GM23338 (cell line): ENCODE measurements at regions not wholly inside any gene's neighbourhood (a gene's known extent, or its start where the extent isn't known, plus 50 kb on each side); places are given as distances from the start of the nearest gene placed in this dataset.

Source experiments
- ATAC-seq: fragments of 200-7000 bp; cut with Tn5 transposase; 3 replicates; pipeline ENCODE4 v1.9.1; 2020
- DNase-seq: peaks from one replicate; pipeline ENCODE4 v3.0.0-alpha.2; 2015; ENCODE audit warnings: low spot score
- H2AFZ ChIP-seq: fragments of 200-600 bp; sonication (generic); 2 replicates; pipeline ENCODE4 v1.8.0; 2016; ENCODE audit warnings: antibody characterized with exemption, mild to moderate bottlenecking, moderate library complexity
- H3F3A ChIP-seq: fragments of 200-600 bp; sonication (generic); replicated peaks from 2 replicates; pipeline ENCODE4 v1.8.0; 2017; ENCODE audit warnings: antibody characterized with exemption, mixed run types, low read depth
- H3K27ac ChIP-seq: fragments of 200-600 bp; sonication (generic); 2 replicates; pipeline ENCODE4 v1.6.1; 2016; ENCODE audit warnings: low read depth
- H3K27me3 ChIP-seq: fragments of 200-600 bp; sonication (generic); 2 replicates; pipeline ENCODE4 v1.8.0; 2016; ENCODE audit warnings: mild to moderate bottlenecking, mixed run types, moderate library complexity; ENCODE audit not compliant: insufficient read depth
- H3K36me3 ChIP-seq: fragments of 200-600 bp; sonication (generic); 2 replicates; pipeline ENCODE4 v1.8.0; 2016; ENCODE audit warnings: mild to moderate bottlenecking; ENCODE audit not compliant: insufficient read depth
- H3K4me1 ChIP-seq: fragments of 200-600 bp; sonication (generic); 2 replicates; pipeline ENCODE4 v1.8.0; 2016; ENCODE audit warnings: mild to moderate bottlenecking, moderate library complexity; ENCODE audit not compliant: insufficient read depth
- H3K4me2 ChIP-seq: fragments of 200-600 bp; sonication (generic); 2 replicates; pipeline ENCODE4 v1.7.1; 2017; ENCODE audit warnings: mixed run types
- H3K4me3 ChIP-seq: fragments of 200-600 bp; sonication (generic); 2 replicates; pipeline ENCODE4 v1.6.1; 2016; ENCODE audit warnings: mixed run types
- H3K79me2 ChIP-seq: fragments of 200-600 bp; sonication (generic); replicated peaks from 2 replicates; pipeline ENCODE4 v1.8.0; 2017; ENCODE audit warnings: mild to moderate bottlenecking; ENCODE audit not compliant: insufficient read depth
- H3K9me2 ChIP-seq: fragments of 200-600 bp; sonication (generic); 2 replicates; pipeline ENCODE4 v1.8.0; 2017; ENCODE audit not compliant: insufficient read depth
- H4K20me1 ChIP-seq: fragments of 200-600 bp; sonication (generic); replicated peaks from 2 replicates; pipeline ENCODE4 v1.8.0; 2017; ENCODE audit warnings: mild to moderate bottlenecking; ENCODE audit not compliant: insufficient read depth
- H3K27ac Mint-ChIP-seq: 2 replicates; pipeline ENCODE4 v1.8.0; 2020; ENCODE audit warnings: inconsistent platforms, mild to moderate bottlenecking, moderate library complexity, mixed read lengths
- H3K27me3 Mint-ChIP-seq: 3 replicates; pipeline ENCODE4 v1.8.0; 2022; ENCODE audit warnings: low read depth, mild to moderate bottlenecking, moderate library complexity, mixed read lengths, inconsistent platforms; ENCODE audit not compliant: insufficient read depth, poor library complexity
- H3K36me3 Mint-ChIP-seq: 3 replicates; pipeline ENCODE4 v1.8.0; 2021; ENCODE audit warnings: low read depth, mild to moderate bottlenecking, inconsistent platforms, moderate library complexity, mixed read lengths
- H3K4me1 Mint-ChIP-seq: 3 replicates; pipeline ENCODE4 v1.8.0; 2020; ENCODE audit warnings: mild to moderate bottlenecking, inconsistent platforms, mixed read lengths
- H3K4me3 Mint-ChIP-seq: 3 replicates; pipeline ENCODE4 v1.8.0; 2021; ENCODE audit warnings: moderate library complexity, mild to moderate bottlenecking, inconsistent platforms, mixed read lengths
- H3K9me3 Mint-ChIP-seq: 3 replicates; pipeline ENCODE4 v1.8.0; 2020; ENCODE audit warnings: moderate library complexity, mild to moderate bottlenecking, inconsistent platforms, mixed read lengths
- CTCF ChIP-seq, 2 experiments: fragments of 200-600 bp in 1 of 2; sonication (generic) in 1 of 2; conservative IDR thresholded peaks; 2 replicates each; pipeline versions ENCODE4 v1.5.1 to v1.6.1; 2016 to 2017; ENCODE audit warnings: antibody characterized with exemption in 2 of 2, low read depth in 2 of 2, mild to moderate bottlenecking in 2 of 2, moderate library complexity in 1 of 2
- ETS1 ChIP-seq: IDR thresholded peaks from 2 replicates; pipeline ENCODE4 v1.6.1; 2016; ENCODE audit warnings: antibody characterized with exemption
- EZH2phosphoT487 ChIP-seq: fragments of 200-600 bp; sonication (generic); IDR thresholded peaks from one replicate; pipeline ENCODE4 v1.8.1; 2018; ENCODE audit warnings: antibody characterized with exemption; ENCODE audit not compliant: unreplicated experiment
- NANOG ChIP-seq: IDR thresholded peaks from 2 replicates; pipeline ENCODE4 v1.6.1; 2016; ENCODE audit warnings: antibody characterized with exemption, borderline replicate concordance
- REST ChIP-seq: IDR thresholded peaks from one replicate; pipeline ENCODE4 v1.6.1; 2018; ENCODE audit warnings: antibody characterized with exemption; ENCODE audit not compliant: unreplicated experiment
- ZNF114 ChIP-seq: fragments of 250-450 bp; sonication (Bioruptor Pico); IDR thresholded peaks from 2 replicates; pipeline ENCODE4 v1.5.0; 2020; ENCODE audit warnings: mild to moderate bottlenecking, moderate library complexity

GRCh38 chr4:112938461-112939058 lies 110.9 kb upstream of the ANK2 start:
- peak; percentile 73 to 94 for TF ChIP-seq CTCF (conservative IDR thresholded peaks at IDR 0.05; ENCODE audit: low read depth in 2 of 2)
- TF ChIP-seq EZH2phosphoT487 = no peak
- Mint-ChIP-seq H3K27me3 (no peaks in the 10 kb centered on the region), H3K27ac (no peak overlapping the region), H3K36me3 (peaks cover 7% of the 10 kb centered on the region; the same call in 2 of the 3 replicates), H3K4me3 (no peak overlapping the region), H3K9me3 (no peaks in the 10 kb centered on the region), H3K4me1 (peaks cover 7% of the 10 kb centered on the region; the same call in 2 of the 3 replicates)
- peak; percentile 81 for DNase-seq
- Histone ChIP-seq H2AFZ (no peak overlapping the region), H4K20me1 (no peaks in the 10 kb centered on the region), H3K79me2 (no peaks in the 10 kb centered on the region), H3F3A (no peaks in the 10 kb centered on the region), H3K27ac (no peak overlapping the region), H3K4me1 (no peaks in the 10 kb centered on the region), H3K36me3 (no peaks in the 10 kb centered on the region), H3K27me3 (no peaks in the 10 kb centered on the region), H3K9me2 (no peaks in the 10 kb centered on the region), H3K4me3 (no peak overlapping the region), H3K4me2 (no peak overlapping the region)
- peak; percentile 36; the same call in 2 of the 3 replicates for ATAC-seq

DNA sequence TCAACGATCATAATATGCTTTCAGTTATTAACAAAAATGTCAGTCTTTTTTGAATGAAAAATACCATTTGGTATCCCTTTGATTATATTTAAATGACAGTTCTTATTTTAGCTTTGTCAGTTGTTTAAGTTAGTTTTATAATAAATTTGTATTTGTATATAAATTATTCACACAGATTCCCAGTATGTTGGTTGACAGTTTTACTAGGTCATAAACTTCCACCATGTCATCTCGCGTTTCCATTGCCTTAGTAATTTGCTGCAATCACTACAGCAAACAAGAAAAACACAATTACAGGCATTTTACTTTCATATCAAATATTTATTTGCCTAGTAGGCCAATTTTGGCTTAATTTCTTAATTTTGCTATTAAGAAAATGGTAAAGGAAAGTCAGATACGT lies 109.6 kb upstream of the ANK2 start:
- Histone ChIP-seq H3F3A (no peaks in the 10 kb centered on the region), H3K4me1 (no peaks in the 10 kb centered on the region), H3K27me3 (no peaks in the 10 kb centered on the region), H3K27ac (no peak overlapping the region), H3K79me2 (no peaks in the 10 kb centered on the region), H3K36me3 (no peaks in the 10 kb centered on the region), H4K20me1 (no peaks in the 10 kb centered on the region), H3K4me2 (no peak overlapping the region), H3K4me3 (no peak overlapping the region), H2AFZ (no peak overlapping the region), H3K9me2 (no peaks in the 10 kb centered on the region)
- H3K4me3 Mint-ChIP-seq = no peak overlapping the region
- peaks cover 3% of the 10 kb centered on the region; the same call in 1 of the 3 replicates for H3K4me1 Mint-ChIP-seq
- no peaks in the 10 kb centered on the region for H3K27me3 Mint-ChIP-seq
- no peaks in the 10 kb centered on the region for H3K9me3 Mint-ChIP-seq
- ATAC-seq (no peak), DNase-seq (no peak)
- no peak overlapping the region for H3K27ac Mint-ChIP-seq
- TF ChIP-seq ZNF114 = no peak
- TF ChIP-seq REST = no peak
- TF ChIP-seq ETS1 = no peak
- TF ChIP-seq NANOG = no peak
- peaks cover 11% of the 10 kb centered on the region for H3K36me3 Mint-ChIP-seq
